NCI-H2029 treated with DMSO at 0.1 percent for 48 hours (cell line): ENCODE measurements at regions not wholly inside any gene's neighbourhood (a gene's known extent, or its start where the extent isn't known, plus 50 kb on each side); places are given as distances from the start of the nearest gene placed in this dataset.
"Not testable (repeated sequence)": the region's sequence is repeated elsewhere in the genome, so short reads cannot be mapped to it uniquely, and the experiment has no call there.

ENCODE experiments used
- DNase-seq: peaks from one replicate; lab custom pipeline; 2025; lab: John Stamatoyannopoulos, UW

- no peak for DNase-seq
Observed at GRCh38 chr4:3612934-3613333, 80.7 kb upstream of the LRPAP1 start.

GRCh38 chr4:3612281-3612680 lies 80.1 kb upstream of the LRPAP1 start:
- no peak for DNase-seq

- no peak for DNase-seq
Observed at GRCh38 chr4:3611778-3612177, 79.6 kb upstream of the LRPAP1 start.

- DNase-seq = not testable (repeated sequence)
Observed at GRCh38 chr4:3610851-3611250, 78.6 kb upstream of the LRPAP1 start.

- not testable (repeated sequence) for DNase-seq
Observed at GRCh38 chr4:3609905-3610304, 77.7 kb upstream of the LRPAP1 start.

- no peak for DNase-seq
Observed at GRCh38 chr4:3607690-3608552, 75.7 kb upstream of the LRPAP1 start.

- not testable (repeated sequence) for DNase-seq
Observed at GRCh38 chr4:3606850-3607249, 74.6 kb upstream of the LRPAP1 start.

GRCh38 chr4:3606271-3606670 lies 74.0 kb upstream of the LRPAP1 start:
- not testable (repeated sequence) for DNase-seq

GRCh38 chr4:3605491-3605890 lies 73.3 kb upstream of the LRPAP1 start:
- DNase-seq = no peak

- not testable (repeated sequence) for DNase-seq
Observed at GRCh38 chr4:3602886-3603645, 70.8 kb upstream of the LRPAP1 start.

- no peak for DNase-seq
Observed at GRCh38 chr4:3601992-3602391, 69.8 kb upstream of the LRPAP1 start.

GRCh38 chr4:3601108-3601690 lies 69.0 kb upstream of the LRPAP1 start:
- DNase-seq = not testable (repeated sequence)

- DNase-seq = no peak
Observed at GRCh38 chr4:3599951-3600350, 67.7 kb upstream of the LRPAP1 start.

- DNase-seq = no peak
Observed at GRCh38 chr4:3598695-3599227, 66.5 kb upstream of the LRPAP1 start.

GRCh38 chr4:3597896-3598505 lies 65.8 kb upstream of the LRPAP1 start:
- DNase-seq = not testable (repeated sequence)

- not testable (repeated sequence) for DNase-seq
Observed at GRCh38 chr4:3596957-3597733, 64.9 kb upstream of the LRPAP1 start.

- DNase-seq = not testable (repeated sequence)
Observed at GRCh38 chr4:3595627-3596291, 63.5 kb upstream of the LRPAP1 start.

- DNase-seq = peak; percentile 66
Observed at GRCh38 chr4:3594751-3595150, 62.5 kb upstream of the LRPAP1 start.

GRCh38 chr4:3589946-3590924 lies 58.0 kb upstream of the LRPAP1 start:
- DNase-seq = not testable (repeated sequence)
